ENCODE measurements at regions not wholly inside any gene's neighbourhood (a gene's known extent, or its start where the extent isn't known, plus 50 kb on each side); places are given as distances from the start of the nearest gene placed in this dataset.
"Not testable (repeated sequence)": the region's sequence is repeated elsewhere in the genome, so short reads cannot be mapped to it uniquely, and the experiment has no call there.

DNA sequence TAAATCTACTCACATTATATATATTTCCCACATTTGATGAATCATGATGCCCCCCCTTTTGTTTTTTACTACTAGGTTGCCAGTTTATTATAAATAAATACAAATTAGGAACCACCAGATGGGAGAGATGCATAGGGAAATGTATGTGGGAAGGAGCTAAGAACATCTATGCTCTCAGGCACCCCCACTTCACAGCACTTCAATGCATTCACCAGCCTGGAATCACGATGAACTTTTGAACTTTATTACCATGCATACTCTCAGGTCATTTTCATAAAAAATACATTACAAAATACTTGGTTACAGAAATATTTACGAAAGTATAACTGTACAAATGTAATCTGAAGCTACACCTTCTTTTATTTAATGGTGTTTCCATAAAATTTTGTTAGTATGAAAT is 988.0 kb upstream of the EPHA6 start:
- Mint-ChIP-seq H3K4me3 (no peak overlapping the region), H3K36me3 (no peaks in the 10 kb centered on the region), H3K27ac (no peak overlapping the region), H3K4me1 (no peaks in the 10 kb centered on the region), H3K27me3 (ENCODE audit: low read depth) (no peaks in the 10 kb centered on the region), H3K9me3 (peaks cover 4% of the 10 kb centered on the region; the same call in 1 of the 2 replicates)
- CTCF ChIA-PET: no interaction called here
- TF ChIP-seq TEAD1 (CRISPR knock-in tag; IDR thresholded peaks at IDR 0.05): no peak
- no peak for TF ChIP-seq GRHL2 (CRISPR knock-in tag; IDR thresholded peaks at IDR 0.05; ENCODE audit: insufficient replicate concordance, severe bottlenecking)
- no peak for TF ChIP-seq ZNF317 (CRISPR knock-in tag; IDR thresholded peaks at IDR 0.05; ENCODE audit: borderline replicate concordance, low read depth)
- POLR2A ChIA-PET: no interaction called here
- ATAC-seq: no peak
- DNase-seq (ENCODE audit: low spot score): no peak

DNA sequence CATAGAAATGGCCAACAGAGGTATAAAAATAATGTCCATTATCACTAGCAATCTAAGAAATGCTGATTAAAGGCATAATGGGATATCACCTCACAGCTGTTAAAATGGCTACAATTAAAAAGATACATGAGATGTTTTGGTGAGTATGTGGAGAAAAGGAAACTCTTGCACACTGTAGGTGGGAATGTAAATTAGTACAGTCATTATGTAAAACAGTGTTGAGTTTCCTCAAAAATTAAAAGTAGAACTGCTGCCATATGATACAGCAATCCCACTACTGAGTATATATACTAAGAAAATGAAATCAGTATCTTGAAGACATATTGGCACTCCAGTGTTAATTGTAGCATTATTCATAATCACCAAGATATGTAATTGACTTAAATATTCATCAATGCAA is 982.2 kb upstream of the EPHA6 start:
- Mint-ChIP-seq H3K4me1 (no peaks in the 10 kb centered on the region), H3K36me3 (peaks cover 22% of the 10 kb centered on the region), H3K4me3 (no peak overlapping the region), H3K27me3 (ENCODE audit: low read depth) (no peaks in the 10 kb centered on the region), H3K9me3 (peaks cover 35% of the 10 kb centered on the region), H3K27ac (no peak overlapping the region)
- POLR2A ChIA-PET: no interaction called here
- no peak for DNase-seq (ENCODE audit: low spot score)
- ATAC-seq: no peak
- CTCF ChIA-PET: no interaction called here
- TF ChIP-seq OVOL2 (CRISPR knock-in tag; IDR thresholded peaks at IDR 0.05; ENCODE audit: borderline replicate concordance): no peak
- no peak for TF ChIP-seq PRRX2 (CRISPR knock-in tag; IDR thresholded peaks at IDR 0.05)
- no peak for TF ChIP-seq FOXK1 (CRISPR knock-in tag; IDR thresholded peaks at IDR 0.05)
- no peak for TF ChIP-seq ZNF138 (CRISPR knock-in tag; conservative IDR thresholded peaks at IDR 0.05)
- no peak for TF ChIP-seq CREM (CRISPR knock-in tag; IDR thresholded peaks at IDR 0.05)
- TF ChIP-seq, protein P1, sequence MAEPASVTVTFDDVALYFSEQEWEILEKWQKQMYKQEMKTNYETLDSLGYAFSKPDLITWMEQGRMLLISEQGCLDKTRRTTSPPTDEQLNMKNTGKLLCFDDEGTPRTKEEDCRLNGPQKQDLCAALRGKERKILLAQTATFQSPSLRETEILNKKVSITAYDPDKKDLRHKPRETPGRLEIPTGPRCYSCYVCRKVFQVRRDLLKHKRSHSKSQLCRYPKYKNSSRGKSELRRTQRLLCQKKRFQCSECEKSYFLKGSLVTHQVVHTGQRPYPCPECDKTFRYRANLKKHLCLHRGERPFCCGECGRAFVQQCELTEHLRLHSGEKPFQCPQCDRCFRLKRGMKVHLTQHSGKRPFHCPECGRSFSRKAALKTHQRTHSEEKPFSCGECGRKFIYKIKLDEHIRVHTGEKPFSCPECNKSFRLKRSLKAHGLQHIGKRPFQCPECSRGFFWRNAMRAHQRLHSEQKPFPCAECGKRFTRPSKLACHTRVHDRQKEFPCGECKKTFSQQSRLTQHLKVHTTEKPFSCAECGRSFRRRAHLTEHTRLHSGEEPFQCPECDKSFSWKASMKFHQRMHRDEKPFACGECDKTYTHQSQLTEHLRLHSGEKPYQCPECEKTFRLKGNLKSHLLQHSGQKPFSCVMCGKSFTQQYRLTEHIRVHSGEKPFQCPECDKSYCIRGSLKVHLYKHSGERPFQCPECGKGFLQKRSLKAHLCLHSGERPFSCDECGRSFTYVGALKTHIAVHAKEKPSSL (CRISPR knock-in tag; conservative IDR thresholded peaks at IDR 0.05): no peak
- TF ChIP-seq, protein P2, sequence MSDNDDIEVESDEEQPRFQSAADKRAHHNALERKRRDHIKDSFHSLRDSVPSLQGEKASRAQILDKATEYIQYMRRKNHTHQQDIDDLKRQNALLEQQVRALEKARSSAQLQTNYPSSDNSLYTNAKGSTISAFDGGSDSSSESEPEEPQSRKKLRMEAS (CRISPR knock-in tag; IDR thresholded peaks at IDR 0.05): no peak
- no peak for TF ChIP-seq GABPB1 (CRISPR knock-in tag; IDR thresholded peaks at IDR 0.05)
- TF ChIP-seq, protein P3, sequence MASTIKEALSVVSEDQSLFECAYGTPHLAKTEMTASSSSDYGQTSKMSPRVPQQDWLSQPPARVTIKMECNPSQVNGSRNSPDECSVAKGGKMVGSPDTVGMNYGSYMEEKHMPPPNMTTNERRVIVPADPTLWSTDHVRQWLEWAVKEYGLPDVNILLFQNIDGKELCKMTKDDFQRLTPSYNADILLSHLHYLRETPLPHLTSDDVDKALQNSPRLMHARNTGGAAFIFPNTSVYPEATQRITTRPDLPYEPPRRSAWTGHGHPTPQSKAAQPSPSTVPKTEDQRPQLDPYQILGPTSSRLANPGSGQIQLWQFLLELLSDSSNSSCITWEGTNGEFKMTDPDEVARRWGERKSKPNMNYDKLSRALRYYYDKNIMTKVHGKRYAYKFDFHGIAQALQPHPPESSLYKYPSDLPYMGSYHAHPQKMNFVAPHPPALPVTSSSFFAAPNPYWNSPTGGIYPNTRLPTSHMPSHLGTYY (CRISPR knock-in tag; IDR thresholded peaks at IDR 0.05): no peak
- TF ChIP-seq, protein P4, sequence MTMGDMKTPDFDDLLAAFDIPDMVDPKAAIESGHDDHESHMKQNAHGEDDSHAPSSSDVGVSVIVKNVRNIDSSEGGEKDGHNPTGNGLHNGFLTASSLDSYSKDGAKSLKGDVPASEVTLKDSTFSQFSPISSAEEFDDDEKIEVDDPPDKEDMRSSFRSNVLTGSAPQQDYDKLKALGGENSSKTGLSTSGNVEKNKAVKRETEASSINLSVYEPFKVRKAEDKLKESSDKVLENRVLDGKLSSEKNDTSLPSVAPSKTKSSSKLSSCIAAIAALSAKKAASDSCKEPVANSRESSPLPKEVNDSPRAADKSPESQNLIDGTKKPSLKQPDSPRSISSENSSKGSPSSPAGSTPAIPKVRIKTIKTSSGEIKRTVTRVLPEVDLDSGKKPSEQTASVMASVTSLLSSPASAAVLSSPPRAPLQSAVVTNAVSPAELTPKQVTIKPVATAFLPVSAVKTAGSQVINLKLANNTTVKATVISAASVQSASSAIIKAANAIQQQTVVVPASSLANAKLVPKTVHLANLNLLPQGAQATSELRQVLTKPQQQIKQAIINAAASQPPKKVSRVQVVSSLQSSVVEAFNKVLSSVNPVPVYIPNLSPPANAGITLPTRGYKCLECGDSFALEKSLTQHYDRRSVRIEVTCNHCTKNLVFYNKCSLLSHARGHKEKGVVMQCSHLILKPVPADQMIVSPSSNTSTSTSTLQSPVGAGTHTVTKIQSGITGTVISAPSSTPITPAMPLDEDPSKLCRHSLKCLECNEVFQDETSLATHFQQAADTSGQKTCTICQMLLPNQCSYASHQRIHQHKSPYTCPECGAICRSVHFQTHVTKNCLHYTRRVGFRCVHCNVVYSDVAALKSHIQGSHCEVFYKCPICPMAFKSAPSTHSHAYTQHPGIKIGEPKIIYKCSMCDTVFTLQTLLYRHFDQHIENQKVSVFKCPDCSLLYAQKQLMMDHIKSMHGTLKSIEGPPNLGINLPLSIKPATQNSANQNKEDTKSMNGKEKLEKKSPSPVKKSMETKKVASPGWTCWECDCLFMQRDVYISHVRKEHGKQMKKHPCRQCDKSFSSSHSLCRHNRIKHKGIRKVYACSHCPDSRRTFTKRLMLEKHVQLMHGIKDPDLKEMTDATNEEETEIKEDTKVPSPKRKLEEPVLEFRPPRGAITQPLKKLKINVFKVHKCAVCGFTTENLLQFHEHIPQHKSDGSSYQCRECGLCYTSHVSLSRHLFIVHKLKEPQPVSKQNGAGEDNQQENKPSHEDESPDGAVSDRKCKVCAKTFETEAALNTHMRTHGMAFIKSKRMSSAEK (CRISPR knock-in tag; IDR thresholded peaks at IDR 0.05; ENCODE audit: borderline replicate concordance): no peak
- TF ChIP-seq ZNF263 (CRISPR knock-in tag; IDR thresholded peaks at IDR 0.05; ENCODE audit: low read depth): no peak
- no peak for TF ChIP-seq GTF2I (CRISPR knock-in tag; conservative IDR thresholded peaks at IDR 0.05)
- TF ChIP-seq TCF7 (CRISPR knock-in tag; IDR thresholded peaks at IDR 0.05; ENCODE audit: low read depth): no peak
- no peak for TF ChIP-seq ZNF423 (CRISPR knock-in tag; IDR thresholded peaks at IDR 0.05)
- no peak for TF ChIP-seq MXD4 (CRISPR knock-in tag; IDR thresholded peaks at IDR 0.05; ENCODE audit: borderline replicate concordance)

DNA sequence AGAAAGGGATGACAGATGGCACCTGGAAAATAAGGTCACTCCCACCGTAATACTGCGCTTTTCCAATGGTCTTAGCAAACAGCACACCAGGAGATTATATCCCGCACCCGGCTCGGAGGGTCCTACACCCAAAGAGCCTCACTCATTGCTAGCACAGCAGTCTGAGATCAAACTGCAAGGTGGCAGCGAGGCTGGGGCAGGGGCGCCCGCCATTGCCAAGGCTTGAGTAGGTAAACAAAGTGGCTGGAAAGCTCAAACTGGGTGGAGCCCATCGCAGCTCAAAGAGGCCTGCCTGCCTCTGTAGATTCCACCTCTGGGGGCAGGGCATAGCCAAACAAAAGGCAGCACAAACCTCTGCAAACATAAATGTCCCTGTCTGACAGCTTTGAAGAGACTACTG is 953.8 kb upstream of the EPHA6 start:
- H3K27ac Mint-ChIP-seq; H3K27me3 Mint-ChIP-seq (ENCODE audit: low read depth); H3K4me3 Mint-ChIP-seq; ATAC-seq; POLR2A ChIA-PET; H3K4me1 Mint-ChIP-seq; CTCF ChIA-PET; DNase-seq (ENCODE audit: low spot score): not testable (repeated sequence)
- Mint-ChIP-seq H3K36me3 (peaks cover 48% of the 10 kb centered on the region), H3K9me3 (peaks cover 68% of the 10 kb centered on the region)

Data from WTC11 (cell line).